ENCODE measurements at regions not wholly inside any gene's neighbourhood (a gene's known extent, or its start where the extent isn't known, plus 50 kb on each side); places are given as distances from the start of the nearest gene placed in this dataset.

- H3K4me3 ChIP-seq (replicated peaks; ENCODE audit: low read depth, low read length) = no peak overlapping the region
- no peak for DNase-seq (ENCODE audit: extremely low read depth, low read depth)
- no peak for TF ChIP-seq CTCF (IDR thresholded peaks at IDR 0.05; ENCODE audit: low read depth, low read length, missing control alignments)
These were observed 101.3 kb upstream of the CACUL1 start for GRCh38 chr10:118856106-118856505.

GRCh38 chr10:118865998-118866693, 111.4 kb upstream of the CACUL1 start:
- no peak for TF ChIP-seq CTCF (IDR thresholded peaks at IDR 0.05; ENCODE audit: low read depth, low read length, missing control alignments)

GRCh38 chr10:118867768-118868167, 113.0 kb upstream of the CACUL1 start:
- H3K4me3 ChIP-seq (replicated peaks; ENCODE audit: low read depth, low read length) = no peak overlapping the region
- DNase-seq (ENCODE audit: extremely low read depth, low read depth) = no peak
- no peak for TF ChIP-seq CTCF (IDR thresholded peaks at IDR 0.05; ENCODE audit: low read depth, low read length, missing control alignments)

More at GRCh38 chr10:118865998-118866693, 111.4 kb upstream of the CACUL1 start:
- no peak for DNase-seq (ENCODE audit: extremely low read depth, low read depth)
- H3K4me3 ChIP-seq (replicated peaks; ENCODE audit: low read depth, low read length) = no peak overlapping the region

GRCh38 chr10:118868589-118868988, 113.8 kb upstream of the CACUL1 start:
- no peak for DNase-seq (ENCODE audit: extremely low read depth, low read depth)
- TF ChIP-seq CTCF (IDR thresholded peaks at IDR 0.05; ENCODE audit: low read depth, low read length, missing control alignments) = no peak

GRCh38 chr10:118870467-118871243, 115.9 kb upstream of the CACUL1 start:
- peak; percentile 66 for DNase-seq (ENCODE audit: extremely low read depth, low read depth)
- no peak overlapping the region for H3K4me3 ChIP-seq (replicated peaks; ENCODE audit: low read depth, low read length)
- no peak for TF ChIP-seq CTCF (IDR thresholded peaks at IDR 0.05; ENCODE audit: low read depth, low read length, missing control alignments)

More at GRCh38 chr10:118868589-118868988, 113.8 kb upstream of the CACUL1 start:
- H3K4me3 ChIP-seq (replicated peaks; ENCODE audit: low read depth, low read length) = no peak overlapping the region

GRCh38 chr10:118871244-118871865, 116.6 kb upstream of the CACUL1 start:
- TF ChIP-seq CTCF (IDR thresholded peaks at IDR 0.05; ENCODE audit: low read depth, low read length, missing control alignments) = no peak
- H3K4me3 ChIP-seq (replicated peaks; ENCODE audit: low read depth, low read length) = no peak overlapping the region
- no peak for DNase-seq (ENCODE audit: extremely low read depth, low read depth)

Measured in HFF-Myc (cell line).